H9 (cell line): ENCODE measurements at regions not wholly inside any gene's neighbourhood (a gene's known extent, or its start where the extent isn't known, plus 50 kb on each side); places are given as distances from the start of the nearest gene placed in this dataset.

Source experiments
- DNase-seq: peaks from one replicate; pipeline ENCODE4 v3.0.0-alpha.2; 2017
- H2AFZ ChIP-seq: one replicate; pipeline ENCODE4 v1.6.1; 2013; ENCODE audit warnings: mild to moderate bottlenecking, low read length, control low read depth, moderate library complexity
- H2AK5ac ChIP-seq: 2 replicates; pipeline ENCODE4 v1.6.1; 2013; ENCODE audit warnings: low read length, control low read depth, mixed read lengths; ENCODE audit not compliant: insufficient read length
- H2BK120ac ChIP-seq: one replicate; pipeline ENCODE4 v1.6.1; 2013; ENCODE audit warnings: low read depth, mild to moderate bottlenecking, low read length, control low read depth, inconsistent platforms; ENCODE audit not compliant: poor library complexity, severe bottlenecking
- H2BK12ac ChIP-seq: 2 replicates; pipeline ENCODE4 v1.6.1; 2013; ENCODE audit warnings: low read length, control low read depth, mixed read lengths, low read depth; ENCODE audit not compliant: insufficient read length
- H2BK15ac ChIP-seq: 2 replicates; pipeline ENCODE4 v1.6.1; 2013; ENCODE audit warnings: low read depth, low read length, control low read depth
- H2BK20ac ChIP-seq: one replicate; pipeline ENCODE4 v1.6.1; 2013; ENCODE audit warnings: low read depth, mild to moderate bottlenecking, low read length, control low read depth, inconsistent platforms; ENCODE audit not compliant: poor library complexity, severe bottlenecking
- H2BK5ac ChIP-seq: 2 replicates; pipeline ENCODE4 v1.6.1; 2013; ENCODE audit warnings: low read length, control low read depth, mixed read lengths; ENCODE audit not compliant: insufficient read length
- H3K14ac ChIP-seq: 2 replicates; pipeline ENCODE4 v1.6.1; 2013; ENCODE audit warnings: low read length, control low read depth; ENCODE audit not compliant: insufficient read depth
- H3K18ac ChIP-seq: 2 replicates; pipeline ENCODE4 v1.6.1; 2013; ENCODE audit warnings: low read depth, mild to moderate bottlenecking, mixed read lengths, low read length, control low read depth; ENCODE audit not compliant: insufficient read length
- H3K23ac ChIP-seq: 2 replicates; pipeline ENCODE4 v1.6.1; 2013; ENCODE audit warnings: low read length, control low read depth, mixed read lengths, low read depth; ENCODE audit not compliant: insufficient read length
- H3K23me2 ChIP-seq: 2 replicates; pipeline ENCODE4 v1.6.1; 2013; ENCODE audit warnings: low read depth, mild to moderate bottlenecking, mixed read lengths, low read length, control low read depth; ENCODE audit not compliant: insufficient read length, poor library complexity, severe bottlenecking
- H3K27ac ChIP-seq: 2 replicates; pipeline ENCODE4 v1.5.1; 2013; ENCODE audit warnings: low read length, control low read depth, mixed read lengths, low read depth; ENCODE audit not compliant: insufficient read length
- H3K27me3 ChIP-seq: 2 replicates; pipeline ENCODE4 v1.6.1; 2013; ENCODE audit warnings: low read length, control low read depth, inconsistent platforms; ENCODE audit not compliant: insufficient read depth
- H3K4ac ChIP-seq: 2 replicates; pipeline ENCODE4 v1.6.1; 2013; ENCODE audit warnings: low read depth, mild to moderate bottlenecking, control low read depth, inconsistent platforms, low read length, moderate library complexity
- H3K4me1 ChIP-seq: 2 replicates; pipeline ENCODE4 v1.6.1; 2013; ENCODE audit warnings: low read length, control low read depth, inconsistent platforms; ENCODE audit not compliant: insufficient read depth
- H3K4me2 ChIP-seq: 2 replicates; pipeline ENCODE4 v1.6.1; 2013; ENCODE audit warnings: low read length, control low read depth, mixed read lengths; ENCODE audit not compliant: insufficient read length, insufficient read depth
- H3K56ac ChIP-seq: 2 replicates; pipeline ENCODE4 v1.6.1; 2013; ENCODE audit warnings: low read depth, mild to moderate bottlenecking, mixed read lengths, low read length, control low read depth; ENCODE audit not compliant: insufficient read length
- H3K79me1 ChIP-seq: 2 replicates; pipeline ENCODE4 v1.6.1; 2013; ENCODE audit warnings: low read depth, mild to moderate bottlenecking, moderate library complexity, low read length, control low read depth, inconsistent platforms; ENCODE audit not compliant: insufficient read depth, poor library complexity, severe bottlenecking
- H3K79me2 ChIP-seq: 2 replicates; pipeline ENCODE4 v1.6.1; 2013; ENCODE audit warnings: low read length, control low read depth, inconsistent platforms; ENCODE audit not compliant: insufficient read depth
- H3K9ac ChIP-seq: 2 replicates; pipeline ENCODE4 v1.6.1; 2013; ENCODE audit warnings: low read length, control low read depth, mixed read lengths; ENCODE audit not compliant: insufficient read length; ENCODE audit errors: extremely low read depth
- H3K9me3 ChIP-seq: one replicate; pipeline ENCODE4 v1.6.1; 2013; ENCODE audit warnings: low read depth, low read length, inconsistent platforms; ENCODE audit not compliant: control insufficient read depth
- H3T11ph ChIP-seq: one replicate; pipeline ENCODE4 v1.6.1; 2013; ENCODE audit warnings: mild to moderate bottlenecking, low read length, control low read depth, inconsistent platforms
- H4K20me1 ChIP-seq: one replicate; pipeline ENCODE4 v1.6.1; 2013; ENCODE audit not compliant: control insufficient read depth, insufficient read length, insufficient read depth
- H4K5ac ChIP-seq: 2 replicates; pipeline ENCODE4 v1.6.1; 2013; ENCODE audit warnings: low read depth, mild to moderate bottlenecking, mixed read lengths, low read length, control low read depth; ENCODE audit not compliant: insufficient read length
- H4K8ac ChIP-seq: replicated peaks from 2 replicates; pipeline ENCODE4 v1.6.1; 2013; ENCODE audit warnings: low read length, control low read depth, mixed read lengths, low read depth; ENCODE audit not compliant: insufficient read length
- H4K91ac ChIP-seq: 2 replicates; pipeline ENCODE4 v1.6.1; 2013; ENCODE audit warnings: low read depth, mild to moderate bottlenecking, moderate library complexity, mixed read lengths, low read length, control low read depth; ENCODE audit not compliant: insufficient read length
- H3K27ac Mint-ChIP-seq, 3 experiments: 2 replicates in 2 of 3; 3 replicates in 1 of 3; pipeline ENCODE4 v1.8.0; 2020 to 2021; ENCODE audit warnings: mixed read lengths in 3 of 3, mild to moderate bottlenecking in 1 of 3, moderate library complexity in 1 of 3
- H3K27me3 Mint-ChIP-seq: 2 replicates; pipeline ENCODE4 v1.8.0; 2021; ENCODE audit warnings: low read depth, mild to moderate bottlenecking, moderate library complexity, mixed read lengths
- H3K36me3 Mint-ChIP-seq, 3 experiments: 2 replicates in 2 of 3; 3 replicates in 1 of 3; pipeline ENCODE4 v1.8.0; 2020 to 2021; ENCODE audit warnings: low read depth in 3 of 3, mixed read lengths in 3 of 3; ENCODE audit not compliant: insufficient read depth in 1 of 3
- H3K4me1 Mint-ChIP-seq, 2 experiments: 2 replicates each; pipeline ENCODE4 v1.8.0; 2020; ENCODE audit warnings: mixed read lengths in 2 of 2
- H3K4me3 Mint-ChIP-seq, 2 experiments: 2 replicates in 1 of 2; 3 replicates in 1 of 2; pipeline ENCODE4 v1.8.0; 2020 to 2021; ENCODE audit warnings: mild to moderate bottlenecking in 2 of 2, mixed read lengths in 2 of 2, moderate library complexity in 1 of 2
- H3K9me3 Mint-ChIP-seq, 2 experiments: 2 replicates in 1 of 2; 3 replicates in 1 of 2; pipeline ENCODE4 v1.8.0; 2020; ENCODE audit warnings: mild to moderate bottlenecking in 2 of 2, mixed read lengths in 2 of 2, moderate library complexity in 1 of 2
- CTCF ChIP-seq: fragments of 200-600 bp; sonication (generic); conservative IDR thresholded peaks from 3 replicates; pipeline ENCODE4 v1.8.0; 2021; ENCODE audit warnings: antibody characterized with exemption, mild to moderate bottlenecking

GRCh38 chr10:106136175-106136574, 1028.3 kb downstream of the SORCS1 start:
- Histone ChIP-seq H3K23me2 (no peaks in the 10 kb centered on the region), H2BK12ac (no peak overlapping the region), H3T11ph (no peak overlapping the region), H2BK20ac (no peak overlapping the region), H2AFZ (no peak overlapping the region), H4K5ac (no peak overlapping the region), H3K4ac (no peak overlapping the region), H3K9ac (no peak overlapping the region), H2BK120ac (no peak overlapping the region), H3K27ac (no peak overlapping the region), H2BK15ac (no peak overlapping the region), H2AK5ac (no peak overlapping the region), H4K91ac (no peak overlapping the region), H4K20me1 (no peaks in the 10 kb centered on the region), H3K4me2 (no peak overlapping the region), H3K79me2 (no peaks in the 10 kb centered on the region), H4K8ac (no peak overlapping the region), H3K56ac (no peak overlapping the region), H3K23ac (no peak overlapping the region), H3K14ac (no peak overlapping the region), H3K79me1 (no peaks in the 10 kb centered on the region), H2BK5ac (no peak overlapping the region), H3K9me3 (no peaks in the 10 kb centered on the region), H3K18ac (no peak overlapping the region), H3K27me3 (no peaks in the 10 kb centered on the region), H3K4me1 (no peaks in the 10 kb centered on the region)
- no peaks in the 10 kb centered on the region for H3K9me3 Mint-ChIP-seq
- TF ChIP-seq CTCF: no peak
- H3K27ac Mint-ChIP-seq: no peak overlapping the region
- no peaks in the 10 kb centered on the region for H3K27me3 Mint-ChIP-seq
- H3K36me3 Mint-ChIP-seq: no peaks in the 10 kb centered on the region
- H3K4me1 Mint-ChIP-seq: no peaks in the 10 kb centered on the region
- no peak overlapping the region for H3K4me3 Mint-ChIP-seq
- no peak for DNase-seq
